HUES48 (cell line): ENCODE measurements at regions not wholly inside any gene's neighbourhood (a gene's known extent, or its start where the extent isn't known, plus 50 kb on each side); places are given as distances from the start of the nearest gene placed in this dataset.

Experiments
- H3K27ac ChIP-seq: one replicate; pipeline ENCODE4 v1.7.0; 2013; ENCODE audit warnings: low read depth, low read length, inconsistent platforms
- H3K27me3 ChIP-seq: 2 replicates; pipeline ENCODE4 v1.6.1; 2013; ENCODE audit warnings: mild to moderate bottlenecking, low read length; ENCODE audit not compliant: control insufficient read depth, insufficient read depth
- H3K36me3 ChIP-seq: 2 replicates; pipeline ENCODE4 v1.6.1; 2013; ENCODE audit warnings: low read length; ENCODE audit not compliant: control insufficient read depth, insufficient read depth
- H3K4me1 ChIP-seq: 2 replicates; pipeline ENCODE4 v1.6.1; 2013; ENCODE audit warnings: mild to moderate bottlenecking, low read length; ENCODE audit not compliant: control insufficient read depth, insufficient read depth
- H3K4me3 ChIP-seq: 2 replicates; pipeline ENCODE4 v1.5.1; 2013; ENCODE audit warnings: mild to moderate bottlenecking, low read depth, low read length
- H3K9ac ChIP-seq: 2 replicates; pipeline ENCODE4 v1.6.1; 2013; ENCODE audit warnings: mild to moderate bottlenecking, low read depth, low read length, moderate library complexity
- H3K9me3 ChIP-seq: 2 replicates; pipeline ENCODE4 v1.6.1; 2013; ENCODE audit warnings: low read length; ENCODE audit not compliant: control insufficient read depth, insufficient read depth

GRCh38 chr2:150007815-150008430 is 420.3 kb upstream of the MMADHC start:
- H3K27ac ChIP-seq, result no peak overlapping the region
- no peak overlapping the region for H3K4me3 ChIP-seq
- no peaks in the 10 kb centered on the region for H3K27me3 ChIP-seq

GRCh38 chr2:150006591-150006990 is 419.0 kb upstream of the MMADHC start:
- no peak overlapping the region for H3K4me3 ChIP-seq
- no peaks in the 10 kb centered on the region for H3K4me1 ChIP-seq
- H3K9me3 ChIP-seq, result no peaks in the 10 kb centered on the region
- no peaks in the 10 kb centered on the region for H3K27me3 ChIP-seq
- H3K36me3 ChIP-seq, result no peaks in the 10 kb centered on the region
- no peak overlapping the region for H3K9ac ChIP-seq
- H3K27ac ChIP-seq, result no peak overlapping the region

More at GRCh38 chr2:150007815-150008430, 420.3 kb upstream of the MMADHC start:
- Histone ChIP-seq H3K9me3 (no peaks in the 10 kb centered on the region), H3K4me1 (no peaks in the 10 kb centered on the region), H3K9ac (no peak overlapping the region), H3K36me3 (no peaks in the 10 kb centered on the region)

- Histone ChIP-seq H3K27ac (no peak overlapping the region), H3K36me3 (no peaks in the 10 kb centered on the region), H3K4me3 (no peak overlapping the region), H3K9me3 (no peaks in the 10 kb centered on the region), H3K9ac (no peak overlapping the region), H3K27me3 (no peaks in the 10 kb centered on the region), H3K4me1 (no peaks in the 10 kb centered on the region)
Observed at GRCh38 chr2:150003544-150003943, 416.0 kb upstream of the MMADHC start.

GRCh38 chr2:150001788-150002187 is 414.2 kb upstream of the MMADHC start:
- Histone ChIP-seq H3K27ac (no peak overlapping the region), H3K27me3 (no peaks in the 10 kb centered on the region), H3K9ac (no peak overlapping the region), H3K36me3 (no peaks in the 10 kb centered on the region), H3K4me1 (no peaks in the 10 kb centered on the region), H3K4me3 (no peak overlapping the region), H3K9me3 (no peaks in the 10 kb centered on the region)

- Histone ChIP-seq H3K4me3 (no peak overlapping the region), H3K27ac (no peak overlapping the region), H3K9me3 (no peaks in the 10 kb centered on the region; the same call in 1 of the 2 replicates), H3K9ac (no peak overlapping the region), H3K27me3 (no peaks in the 10 kb centered on the region), H3K4me1 (no peaks in the 10 kb centered on the region), H3K36me3 (no peaks in the 10 kb centered on the region)
Observed at GRCh38 chr2:149996901-149997300, 409.3 kb upstream of the MMADHC start.

- no peaks in the 10 kb centered on the region for H3K4me1 ChIP-seq
- H3K27ac ChIP-seq, result no peak overlapping the region
- no peaks in the 10 kb centered on the region for H3K36me3 ChIP-seq
- H3K27me3 ChIP-seq, result no peaks in the 10 kb centered on the region
- H3K9me3 ChIP-seq, result no peaks in the 10 kb centered on the region; the same call in 1 of the 2 replicates
- no peak overlapping the region for H3K4me3 ChIP-seq
- no peak overlapping the region for H3K9ac ChIP-seq
Observed at GRCh38 chr2:149994057-149994728, 406.6 kb upstream of the MMADHC start.

GRCh38 chr2:149993316-149993715 is 405.7 kb upstream of the MMADHC start:
- Histone ChIP-seq H3K4me1 (no peaks in the 10 kb centered on the region), H3K27ac (no peak overlapping the region), H3K36me3 (no peaks in the 10 kb centered on the region), H3K27me3 (no peaks in the 10 kb centered on the region), H3K4me3 (no peak overlapping the region), H3K9me3 (no peaks in the 10 kb centered on the region; the same call in 1 of the 2 replicates), H3K9ac (no peak overlapping the region)

- Histone ChIP-seq H3K36me3 (no peaks in the 10 kb centered on the region), H3K4me3 (no peak overlapping the region), H3K27ac (no peak overlapping the region), H3K4me1 (no peaks in the 10 kb centered on the region), H3K27me3 (no peaks in the 10 kb centered on the region), H3K9me3 (no peaks in the 10 kb centered on the region; the same call in 1 of the 2 replicates), H3K9ac (no peak overlapping the region)
Observed at GRCh38 chr2:149991576-149991975, 404.0 kb upstream of the MMADHC start.

GRCh38 chr2:149990965-149991364 is 403.4 kb upstream of the MMADHC start:
- H3K4me3 ChIP-seq, result no peak overlapping the region
- no peaks in the 10 kb centered on the region for H3K36me3 ChIP-seq
- no peak overlapping the region for H3K9ac ChIP-seq
- no peak overlapping the region for H3K27ac ChIP-seq
- no peaks in the 10 kb centered on the region for H3K4me1 ChIP-seq
- no peaks in the 10 kb centered on the region for H3K27me3 ChIP-seq
- H3K9me3 ChIP-seq, result no peaks in the 10 kb centered on the region; the same call in 1 of the 2 replicates

GRCh38 chr2:149989447-149990063 is 402.0 kb upstream of the MMADHC start:
- no peak overlapping the region for H3K27ac ChIP-seq
- no peaks in the 10 kb centered on the region; the same call in 1 of the 2 replicates for H3K9me3 ChIP-seq
- no peaks in the 10 kb centered on the region for H3K36me3 ChIP-seq
- H3K9ac ChIP-seq, result no peak overlapping the region
- H3K27me3 ChIP-seq, result no peaks in the 10 kb centered on the region
- H3K4me3 ChIP-seq, result no peak overlapping the region
- H3K4me1 ChIP-seq, result no peaks in the 10 kb centered on the region

- Histone ChIP-seq H3K27me3 (no peaks in the 10 kb centered on the region), H3K36me3 (no peaks in the 10 kb centered on the region), H3K27ac (no peak overlapping the region), H3K9ac (no peak overlapping the region), H3K9me3 (no peaks in the 10 kb centered on the region), H3K4me1 (no peaks in the 10 kb centered on the region), H3K4me3 (no peak overlapping the region)
Observed at GRCh38 chr2:149988361-149988760, 400.8 kb upstream of the MMADHC start.
